ENCODE measurements at regions not wholly inside any gene's neighbourhood (a gene's known extent, or its start where the extent isn't known, plus 50 kb on each side); places are given as distances from the start of the nearest gene placed in this dataset.

DNA sequence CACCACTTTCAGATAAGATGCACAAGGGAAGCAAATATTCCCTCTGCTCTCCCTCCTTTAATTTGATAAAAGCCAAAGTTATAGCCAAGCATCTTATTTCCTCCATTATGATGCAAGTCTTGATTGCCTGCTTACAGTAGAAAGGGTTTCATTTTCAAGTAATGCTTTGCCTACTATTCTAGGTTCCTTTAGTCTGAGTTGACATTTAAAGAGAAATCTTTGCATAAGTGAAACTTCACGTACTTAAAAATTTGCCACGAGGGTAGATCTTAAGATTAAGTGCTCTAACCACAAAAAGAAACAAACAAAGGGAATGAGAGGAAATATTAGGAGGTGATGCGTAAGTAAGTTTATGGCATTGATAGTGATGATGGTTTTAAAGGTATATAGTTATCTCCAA lies 78.1 kb upstream of the VWDE start:
- Histone ChIP-seq H3K4me2 (ENCODE audit: low read length) (peak overlapping the region; percentile 59), H3K36me3 (replicated peaks; ENCODE audit: low read depth, low read length) (no peaks in the 10 kb centered on the region), H3K79me2 (ENCODE audit: low read length) (no peaks in the 10 kb centered on the region), H3K9me3 (ENCODE audit: insufficient read depth, low read length) (no peaks in the 10 kb centered on the region), H3K27ac (ENCODE audit: low read length) (no peak overlapping the region), H3K4me3 (ENCODE audit: low read length) (peak overlapping the region; percentile 48), H4K20me1 (ENCODE audit: insufficient read depth, low read length) (no peaks in the 10 kb centered on the region), H2AFZ (ENCODE audit: low read depth, low read length) (peak overlapping the region; percentile 90), H3K4me1 (ENCODE audit: low read length) (peaks cover 13% of the 10 kb centered on the region), H3K27me3 (ENCODE audit: low read depth, low read length) (no peaks in the 10 kb centered on the region), H3K9ac (ENCODE audit: low read length) (no peak overlapping the region)
- TF ChIP-seq, protein P1, sequence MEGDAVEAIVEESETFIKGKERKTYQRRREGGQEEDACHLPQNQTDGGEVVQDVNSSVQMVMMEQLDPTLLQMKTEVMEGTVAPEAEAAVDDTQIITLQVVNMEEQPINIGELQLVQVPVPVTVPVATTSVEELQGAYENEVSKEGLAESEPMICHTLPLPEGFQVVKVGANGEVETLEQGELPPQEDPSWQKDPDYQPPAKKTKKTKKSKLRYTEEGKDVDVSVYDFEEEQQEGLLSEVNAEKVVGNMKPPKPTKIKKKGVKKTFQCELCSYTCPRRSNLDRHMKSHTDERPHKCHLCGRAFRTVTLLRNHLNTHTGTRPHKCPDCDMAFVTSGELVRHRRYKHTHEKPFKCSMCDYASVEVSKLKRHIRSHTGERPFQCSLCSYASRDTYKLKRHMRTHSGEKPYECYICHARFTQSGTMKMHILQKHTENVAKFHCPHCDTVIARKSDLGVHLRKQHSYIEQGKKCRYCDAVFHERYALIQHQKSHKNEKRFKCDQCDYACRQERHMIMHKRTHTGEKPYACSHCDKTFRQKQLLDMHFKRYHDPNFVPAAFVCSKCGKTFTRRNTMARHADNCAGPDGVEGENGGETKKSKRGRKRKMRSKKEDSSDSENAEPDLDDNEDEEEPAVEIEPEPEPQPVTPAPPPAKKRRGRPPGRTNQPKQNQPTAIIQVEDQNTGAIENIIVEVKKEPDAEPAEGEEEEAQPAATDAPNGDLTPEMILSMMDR (IDR thresholded peaks at IDR 0.05; ENCODE audit: low read depth, low read length), result no peak
- no peak for TF ChIP-seq EZH2phosphoT487 (IDR thresholded peaks at IDR 0.05; ENCODE audit: low read depth)

DNA sequence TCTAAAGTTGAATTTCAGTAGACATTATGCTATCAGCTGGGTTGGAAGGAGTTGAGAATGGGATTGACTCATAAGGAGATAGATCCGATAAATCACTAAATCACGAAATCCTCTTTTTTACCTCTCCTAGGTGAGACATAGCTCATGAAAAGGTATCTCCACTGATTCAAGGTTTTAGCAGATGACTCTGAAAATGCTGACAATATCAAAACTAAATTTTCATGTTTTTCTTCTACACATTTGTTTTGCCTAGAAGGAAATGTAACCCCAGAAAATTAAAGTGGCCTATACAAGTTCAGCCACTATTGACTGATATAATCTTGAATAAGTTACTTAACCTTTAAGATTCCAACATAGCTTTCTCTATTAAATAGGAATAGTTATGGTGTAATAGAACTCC lies 82.2 kb upstream of the VWDE start:
- TF ChIP-seq EZH2phosphoT487 (IDR thresholded peaks at IDR 0.05; ENCODE audit: low read depth), result no peak
- TF ChIP-seq, protein P1 (IDR thresholded peaks at IDR 0.05; ENCODE audit: low read depth, low read length), result no peak
- Histone ChIP-seq H3K9me3 (ENCODE audit: insufficient read depth, low read length) (no peaks in the 10 kb centered on the region), H3K9ac (ENCODE audit: low read length) (no peak overlapping the region), H3K4me3 (ENCODE audit: low read length) (no peak overlapping the region), H3K27ac (ENCODE audit: low read length) (no peak overlapping the region), H3K27me3 (ENCODE audit: low read depth, low read length) (no peaks in the 10 kb centered on the region), H3K4me1 (ENCODE audit: low read length) (peaks cover 13% of the 10 kb centered on the region), H3K79me2 (ENCODE audit: low read length) (no peaks in the 10 kb centered on the region), H3K36me3 (replicated peaks; ENCODE audit: low read depth, low read length) (no peaks in the 10 kb centered on the region), H4K20me1 (ENCODE audit: insufficient read depth, low read length) (no peaks in the 10 kb centered on the region), H3K4me2 (ENCODE audit: low read length) (no peak overlapping the region), H2AFZ (ENCODE audit: low read depth, low read length) (no peak overlapping the region)

DNA sequence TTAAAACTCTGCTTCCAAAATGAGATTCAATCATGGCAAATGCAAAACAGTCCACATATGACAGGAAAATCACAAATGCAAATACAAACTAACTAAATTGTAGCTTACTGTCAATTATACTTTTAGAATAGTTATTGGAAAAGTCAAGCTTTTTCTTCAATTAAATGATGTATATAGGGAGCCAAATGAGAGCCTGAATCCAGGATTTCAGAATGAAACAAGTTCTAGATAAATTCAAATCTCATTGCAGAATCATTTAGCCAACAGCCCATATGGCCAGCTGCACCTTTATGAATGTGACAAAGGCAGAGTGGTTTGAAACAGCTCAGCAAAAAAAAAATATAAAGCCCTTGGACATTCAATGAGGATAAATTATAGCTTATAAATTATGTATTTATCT lies 82.2 kb upstream of the SCIN start:
- Histone ChIP-seq H3K4me1 (ENCODE audit: low read length) (peaks cover 2% of the 10 kb centered on the region), H3K4me2 (ENCODE audit: low read length) (no peak overlapping the region), H3K9ac (ENCODE audit: low read length) (no peak overlapping the region), H3K27me3 (ENCODE audit: low read depth, low read length) (no peaks in the 10 kb centered on the region), H3K27ac (ENCODE audit: low read length) (no peak overlapping the region), H4K20me1 (ENCODE audit: insufficient read depth, low read length) (no peaks in the 10 kb centered on the region), H3K9me3 (ENCODE audit: insufficient read depth, low read length) (no peaks in the 10 kb centered on the region), H3K4me3 (ENCODE audit: low read length) (no peak overlapping the region), H3K36me3 (replicated peaks; ENCODE audit: low read depth, low read length) (no peaks in the 10 kb centered on the region), H2AFZ (ENCODE audit: low read depth, low read length) (no peak overlapping the region), H3K79me2 (ENCODE audit: low read length) (no peaks in the 10 kb centered on the region)
- TF ChIP-seq EZH2phosphoT487 (IDR thresholded peaks at IDR 0.05; ENCODE audit: low read depth), result no peak
- TF ChIP-seq, protein P1 (IDR thresholded peaks at IDR 0.05; ENCODE audit: low read depth, low read length), result no peak

DNA sequence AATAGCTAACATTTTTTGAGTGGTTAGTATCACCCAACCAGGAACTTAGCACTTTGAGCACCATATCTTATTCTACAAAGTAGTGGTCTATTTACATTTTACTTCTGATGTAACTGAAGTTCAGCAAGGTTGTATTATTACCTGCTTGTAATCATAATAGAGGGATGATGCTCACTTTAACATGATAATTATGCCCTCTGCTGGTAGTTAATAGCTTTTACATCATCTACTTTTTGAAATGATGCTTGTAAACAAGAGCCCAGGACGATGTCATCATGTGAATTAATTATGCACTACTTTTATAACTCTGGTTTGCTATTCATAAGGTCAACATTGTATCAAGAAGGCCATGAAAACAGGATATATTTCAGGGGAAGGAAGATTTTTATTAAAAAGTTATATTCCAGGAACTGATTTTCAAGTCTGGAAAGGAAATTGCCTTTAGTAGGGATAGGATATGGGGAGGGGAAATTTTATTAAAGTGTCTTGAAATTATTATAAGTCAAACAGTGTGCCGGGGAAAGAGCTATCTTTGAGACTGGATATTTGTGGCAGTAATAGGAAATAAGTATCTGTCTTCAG lies 80.3 kb upstream of the SCIN start:
- no peak overlapping the region for H3K4me3 ChIP-seq (ENCODE audit: low read length)
- H3K36me3 ChIP-seq (replicated peaks; ENCODE audit: low read depth, low read length), result no peaks in the 10 kb centered on the region
- TF ChIP-seq, protein P1 (IDR thresholded peaks at IDR 0.05; ENCODE audit: low read depth, low read length), result peak; percentile 62
- no peak for TF ChIP-seq EZH2phosphoT487 (IDR thresholded peaks at IDR 0.05; ENCODE audit: low read depth)
- no peak overlapping the region for H2AFZ ChIP-seq (ENCODE audit: low read depth, low read length)
- H3K27ac ChIP-seq (ENCODE audit: low read length), result no peak overlapping the region
- no peaks in the 10 kb centered on the region for H3K27me3 ChIP-seq (ENCODE audit: low read depth, low read length)
- H3K4me1 ChIP-seq (ENCODE audit: low read length), result peaks cover 10% of the 10 kb centered on the region
- H3K4me2 ChIP-seq (ENCODE audit: low read length), result peak overlapping the region; percentile 51
- H4K20me1 ChIP-seq (ENCODE audit: insufficient read depth, low read length), result no peaks in the 10 kb centered on the region
- H3K79me2 ChIP-seq (ENCODE audit: low read length), result no peaks in the 10 kb centered on the region
- H3K9ac ChIP-seq (ENCODE audit: low read length), result no peak overlapping the region
- no peaks in the 10 kb centered on the region for H3K9me3 ChIP-seq (ENCODE audit: insufficient read depth, low read length)

All from OCI-LY3 (cell line).